Tibial nerve (tissue), 3 donors: ENCODE measurements at regions not wholly inside any gene's neighbourhood (a gene's known extent, or its start where the extent isn't known, plus 50 kb on each side); places are given as distances from the start of the nearest gene placed in this dataset.
"Not testable (repeated sequence)": the region's sequence is repeated elsewhere in the genome, so short reads cannot be mapped to it uniquely, and the experiment has no call there.

Source experiments
- POLR2A ChIP-seq, 2 donors: fragments of 450-650 bp; IDR thresholded peaks; one replicate each; pipeline ENCODE4 v1.6.1; 2017; ENCODE audit warnings: antibody characterized with exemption in 2 of 2, mild to moderate bottlenecking in 2 of 2, moderate library complexity in 2 of 2
- TF ChIP-seq, protein P1 (sequence below), 5 experiments: fragments of 200-600 bp in 3 of 5; fragments of 450-650 bp in 2 of 5; sonication (generic) in 3 of 5; IDR thresholded peaks; one replicate each; pipeline ENCODE4 v1.5.1; 2016 to 2019; ENCODE audit warnings: antibody characterized with exemption in 5 of 5, mild to moderate bottlenecking in 3 of 5, moderate library complexity in 2 of 5

DNA sequence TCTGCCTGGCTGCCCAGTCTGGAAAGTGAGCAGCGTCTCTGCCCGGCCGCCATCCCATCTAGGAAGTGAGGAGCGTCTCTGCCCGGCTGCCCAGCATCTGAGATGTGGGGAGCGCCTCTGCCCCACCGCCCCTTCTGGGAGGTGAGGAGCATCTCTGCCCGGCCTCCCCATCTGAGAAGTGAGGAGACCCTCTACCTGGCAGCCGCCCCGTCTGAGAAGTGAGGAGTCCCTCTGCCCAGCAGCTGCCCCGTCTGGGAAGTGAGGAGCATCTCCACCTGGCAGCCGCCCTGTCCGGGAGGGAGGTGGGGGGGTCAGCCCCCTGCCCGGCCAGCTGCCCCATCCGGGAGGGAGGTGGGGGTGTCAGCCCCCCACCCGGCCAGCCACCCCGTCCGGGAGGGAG is 644.2 kb upstream of the PRMT6 start:
- not testable (repeated sequence) for TF ChIP-seq POLR2A (IDR thresholded peaks at IDR 0.05)
- TF ChIP-seq, protein P1, sequence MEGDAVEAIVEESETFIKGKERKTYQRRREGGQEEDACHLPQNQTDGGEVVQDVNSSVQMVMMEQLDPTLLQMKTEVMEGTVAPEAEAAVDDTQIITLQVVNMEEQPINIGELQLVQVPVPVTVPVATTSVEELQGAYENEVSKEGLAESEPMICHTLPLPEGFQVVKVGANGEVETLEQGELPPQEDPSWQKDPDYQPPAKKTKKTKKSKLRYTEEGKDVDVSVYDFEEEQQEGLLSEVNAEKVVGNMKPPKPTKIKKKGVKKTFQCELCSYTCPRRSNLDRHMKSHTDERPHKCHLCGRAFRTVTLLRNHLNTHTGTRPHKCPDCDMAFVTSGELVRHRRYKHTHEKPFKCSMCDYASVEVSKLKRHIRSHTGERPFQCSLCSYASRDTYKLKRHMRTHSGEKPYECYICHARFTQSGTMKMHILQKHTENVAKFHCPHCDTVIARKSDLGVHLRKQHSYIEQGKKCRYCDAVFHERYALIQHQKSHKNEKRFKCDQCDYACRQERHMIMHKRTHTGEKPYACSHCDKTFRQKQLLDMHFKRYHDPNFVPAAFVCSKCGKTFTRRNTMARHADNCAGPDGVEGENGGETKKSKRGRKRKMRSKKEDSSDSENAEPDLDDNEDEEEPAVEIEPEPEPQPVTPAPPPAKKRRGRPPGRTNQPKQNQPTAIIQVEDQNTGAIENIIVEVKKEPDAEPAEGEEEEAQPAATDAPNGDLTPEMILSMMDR (IDR thresholded peaks at IDR 0.05) = not testable (repeated sequence)
